SK-N-SH treated with all-trans-retinoic acid at 6 μM for 48 hours (cell line): ENCODE measurements at regions not wholly inside any gene's neighbourhood (a gene's known extent, or its start where the extent isn't known, plus 50 kb on each side); places are given as distances from the start of the nearest gene placed in this dataset.
"Not testable (repeated sequence)": the region's sequence is repeated elsewhere in the genome, so short reads cannot be mapped to it uniquely, and the experiment has no call there.

Experiments
- ATAC-seq: fragments of 200-7000 bp; cut with Tn5 transposase; 3 replicates; pipeline ENCODE4 v1.9.1; 2020; ENCODE audit warnings: mild to moderate bottlenecking, moderate library complexity
- ARNTL ChIP-seq: fragments of 450-650 bp; formaldehyde crosslinking; IDR thresholded peaks from 2 replicates; pipeline ENCODE4 v1.5.0; 2020; ENCODE audit warnings: low read depth, mild to moderate bottlenecking, moderate library complexity, borderline replicate concordance
- BACH2 ChIP-seq: fragments of 250-450 bp; sonication (Bioruptor Pico); IDR thresholded peaks from 2 replicates; pipeline ENCODE4 v1.9.0; 2021; ENCODE audit warnings: mild to moderate bottlenecking, borderline replicate concordance
- CSDC2 ChIP-seq: fragments of 250-450 bp; sonication (Bioruptor Pico); IDR thresholded peaks from 2 replicates; pipeline ENCODE4 v1.5.0; 2020; ENCODE audit warnings: mild to moderate bottlenecking, moderate library complexity
- ESRRG ChIP-seq: fragments of 250-450 bp; sonication (Bioruptor Pico); IDR thresholded peaks from 2 replicates; pipeline ENCODE4 v1.6.1; 2021; ENCODE audit warnings: mild to moderate bottlenecking
- GLIS3 ChIP-seq: fragments of 250-450 bp; sonication (Bioruptor Pico); IDR thresholded peaks from 2 replicates; pipeline ENCODE4 v1.5.0; 2020; ENCODE audit warnings: mild to moderate bottlenecking, moderate library complexity
- ISL1 ChIP-seq: fragments of 250-450 bp; sonication (Bioruptor Pico); IDR thresholded peaks from 2 replicates; pipeline ENCODE4 v2.1.2; 2022; ENCODE audit warnings: mild to moderate bottlenecking, moderate library complexity
- OSR1 ChIP-seq: fragments of 250-450 bp; sonication (Bioruptor Pico); IDR thresholded peaks from 2 replicates; pipeline ENCODE4 v1.8.0; 2022; ENCODE audit warnings: moderate library complexity, mild to moderate bottlenecking, inconsistent platforms
- RARB ChIP-seq: fragments of 250-450 bp; sonication (Bioruptor Pico); IDR thresholded peaks from 2 replicates; pipeline ENCODE4 v1.8.0; 2021; ENCODE audit warnings: mild to moderate bottlenecking, moderate library complexity
- SNAI2 ChIP-seq: fragments of 250-450 bp; sonication (Bioruptor Pico); IDR thresholded peaks from 2 replicates; pipeline ENCODE4 v1.5.0; 2020; ENCODE audit warnings: mild to moderate bottlenecking, moderate library complexity
- TCF4 ChIP-seq: fragments of 250-450 bp; sonication (Bioruptor Pico); IDR thresholded peaks from 2 replicates; pipeline ENCODE4 v1.8.0; 2021; ENCODE audit warnings: mild to moderate bottlenecking, moderate library complexity, borderline replicate concordance
- ZC3H10 ChIP-seq: fragments of 250-450 bp; sonication (Bioruptor Pico); IDR thresholded peaks from 2 replicates; pipeline ENCODE4 v1.5.1; 2021; ENCODE audit warnings: mild to moderate bottlenecking, moderate library complexity
- ZFP3 ChIP-seq: fragments of 250-450 bp; sonication (Bioruptor Pico); IDR thresholded peaks from 2 replicates; pipeline ENCODE4 v1.5.0; 2020; ENCODE audit warnings: mild to moderate bottlenecking, moderate library complexity
- ZNF565 ChIP-seq: fragments of 450-650 bp; formaldehyde crosslinking; conservative IDR thresholded peaks from 2 replicates; pipeline ENCODE4 v1.5.0; 2020; ENCODE audit warnings: low read depth, mild to moderate bottlenecking, moderate library complexity
- ZNF70 ChIP-seq: fragments of 450-650 bp; formaldehyde crosslinking; IDR thresholded peaks from 2 replicates; pipeline ENCODE4 v1.5.0; 2020; ENCODE audit warnings: mild to moderate bottlenecking, moderate library complexity
- ZNF8 ChIP-seq: fragments of 450-650 bp; formaldehyde crosslinking; IDR thresholded peaks from 2 replicates; pipeline ENCODE4 v1.5.0; 2020; ENCODE audit warnings: mild to moderate bottlenecking, moderate library complexity
- TF ChIP-seq, protein P1 (sequence below): fragments of 250-450 bp; sonication (Bioruptor Pico); IDR thresholded peaks from 2 replicates; pipeline ENCODE4 v1.5.1; 2021; ENCODE audit warnings: mild to moderate bottlenecking, moderate library complexity
- TF ChIP-seq, protein P2 (sequence below): fragments of 250-450 bp; sonication (Bioruptor Pico); IDR thresholded peaks from 2 replicates; pipeline ENCODE4 v1.5.0; 2020; ENCODE audit warnings: mild to moderate bottlenecking, moderate library complexity
- TF ChIP-seq, protein P3 (sequence below): fragments of 250-450 bp; sonication (Bioruptor Pico); IDR thresholded peaks from 2 replicates; pipeline ENCODE4 v1.5.1; 2020; ENCODE audit warnings: low read depth, mild to moderate bottlenecking, moderate library complexity
- TF ChIP-seq, protein P4 (sequence below): fragments of 250-450 bp; sonication (Bioruptor Pico); IDR thresholded peaks from 2 replicates; pipeline ENCODE4 v1.8.0; 2021; ENCODE audit warnings: low read depth, mild to moderate bottlenecking, moderate library complexity, borderline replicate concordance
- TF ChIP-seq, protein P5 (sequence below): fragments of 250-450 bp; sonication (Bioruptor Pico); IDR thresholded peaks from 2 replicates; pipeline ENCODE4 v1.8.0; 2020; ENCODE audit warnings: mild to moderate bottlenecking, moderate library complexity, borderline replicate concordance

DNA sequence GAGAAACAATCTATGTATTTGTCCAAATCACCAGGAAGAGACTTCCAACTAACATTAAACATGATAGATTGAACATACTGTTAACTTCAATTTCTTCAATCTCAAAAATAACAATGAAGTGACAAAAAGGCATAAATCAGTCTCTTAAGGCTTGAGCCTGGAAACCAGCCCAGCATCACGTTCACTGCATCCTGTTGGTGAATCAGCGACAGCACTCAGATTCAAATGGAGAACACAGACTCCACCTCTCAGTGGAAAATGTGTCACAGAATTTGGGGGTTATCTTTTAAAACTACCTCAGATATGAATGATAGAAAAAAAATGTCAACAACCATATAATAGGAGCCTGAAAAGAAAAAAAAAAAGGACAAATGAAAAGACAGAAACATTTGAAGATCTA lies 212.0 kb downstream of the MINAR1 start:
- ATAC-seq = peak; percentile 18; the same call in 1 of the 3 replicates

DNA sequence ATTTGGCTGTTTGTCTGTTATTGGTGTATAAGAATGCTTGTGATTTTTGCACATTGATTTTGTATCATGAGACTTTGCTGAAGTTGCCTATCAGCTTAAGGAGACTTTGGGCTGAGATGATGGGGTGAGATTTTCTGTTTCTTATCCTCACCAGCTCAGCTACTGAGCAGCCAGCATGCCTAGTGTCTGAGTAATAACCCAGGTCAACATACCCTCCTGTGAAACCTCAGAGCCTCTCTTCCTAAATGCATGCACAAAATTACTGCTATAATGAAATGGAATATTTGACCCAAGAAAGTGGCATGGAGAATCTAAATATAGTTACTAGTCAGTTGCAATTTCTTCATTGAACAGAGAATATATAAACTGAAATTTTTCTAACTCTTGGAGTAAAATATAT lies 220.8 kb downstream of the MINAR1 start:
- not testable (repeated sequence) for ATAC-seq

More for the DNA sequence above, 212.0 kb downstream of the MINAR1 start:
- TF ChIP-seq, protein P1, sequence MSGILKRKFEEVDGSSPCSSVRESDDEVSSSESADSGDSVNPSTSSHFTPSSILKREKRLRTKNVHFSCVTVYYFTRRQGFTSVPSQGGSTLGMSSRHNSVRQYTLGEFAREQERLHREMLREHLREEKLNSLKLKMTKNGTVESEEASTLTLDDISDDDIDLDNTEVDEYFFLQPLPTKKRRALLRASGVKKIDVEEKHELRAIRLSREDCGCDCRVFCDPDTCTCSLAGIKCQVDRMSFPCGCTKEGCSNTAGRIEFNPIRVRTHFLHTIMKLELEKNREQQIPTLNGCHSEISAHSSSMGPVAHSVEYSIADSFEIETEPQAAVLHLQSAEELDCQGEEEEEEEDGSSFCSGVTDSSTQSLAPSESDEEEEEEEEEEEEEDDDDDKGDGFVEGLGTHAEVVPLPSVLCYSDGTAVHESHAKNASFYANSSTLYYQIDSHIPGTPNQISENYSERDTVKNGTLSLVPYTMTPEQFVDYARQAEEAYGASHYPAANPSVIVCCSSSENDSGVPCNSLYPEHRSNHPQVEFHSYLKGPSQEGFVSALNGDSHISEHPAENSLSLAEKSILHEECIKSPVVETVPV (CRISPR knock-in tag) = no peak
- TF ChIP-seq, protein P2, sequence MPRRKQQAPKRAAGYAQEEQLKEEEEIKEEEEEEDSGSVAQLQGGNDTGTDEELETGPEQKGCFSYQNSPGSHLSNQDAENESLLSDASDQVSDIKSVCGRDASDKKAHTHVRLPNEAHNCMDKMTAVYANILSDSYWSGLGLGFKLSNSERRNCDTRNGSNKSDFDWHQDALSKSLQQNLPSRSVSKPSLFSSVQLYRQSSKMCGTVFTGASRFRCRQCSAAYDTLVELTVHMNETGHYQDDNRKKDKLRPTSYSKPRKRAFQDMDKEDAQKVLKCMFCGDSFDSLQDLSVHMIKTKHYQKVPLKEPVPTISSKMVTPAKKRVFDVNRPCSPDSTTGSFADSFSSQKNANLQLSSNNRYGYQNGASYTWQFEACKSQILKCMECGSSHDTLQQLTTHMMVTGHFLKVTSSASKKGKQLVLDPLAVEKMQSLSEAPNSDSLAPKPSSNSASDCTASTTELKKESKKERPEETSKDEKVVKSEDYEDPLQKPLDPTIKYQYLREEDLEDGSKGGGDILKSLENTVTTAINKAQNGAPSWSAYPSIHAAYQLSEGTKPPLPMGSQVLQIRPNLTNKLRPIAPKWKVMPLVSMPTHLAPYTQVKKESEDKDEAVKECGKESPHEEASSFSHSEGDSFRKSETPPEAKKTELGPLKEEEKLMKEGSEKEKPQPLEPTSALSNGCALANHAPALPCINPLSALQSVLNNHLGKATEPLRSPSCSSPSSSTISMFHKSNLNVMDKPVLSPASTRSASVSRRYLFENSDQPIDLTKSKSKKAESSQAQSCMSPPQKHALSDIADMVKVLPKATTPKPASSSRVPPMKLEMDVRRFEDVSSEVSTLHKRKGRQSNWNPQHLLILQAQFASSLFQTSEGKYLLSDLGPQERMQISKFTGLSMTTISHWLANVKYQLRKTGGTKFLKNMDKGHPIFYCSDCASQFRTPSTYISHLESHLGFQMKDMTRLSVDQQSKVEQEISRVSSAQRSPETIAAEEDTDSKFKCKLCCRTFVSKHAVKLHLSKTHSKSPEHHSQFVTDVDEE = no peak
- no peak for TF ChIP-seq GLIS3 (CRISPR knock-in tag)
- TF ChIP-seq ARNTL (CRISPR knock-in tag) = no peak
- no peak for TF ChIP-seq BACH2 (CRISPR knock-in tag)
- TF ChIP-seq ZNF8 (CRISPR knock-in tag) = no peak
- TF ChIP-seq CSDC2 (CRISPR knock-in tag) = no peak
- TF ChIP-seq ISL1 (CRISPR knock-in tag) = no peak
- TF ChIP-seq ZNF565 (CRISPR knock-in tag) = no peak
- TF ChIP-seq, protein P3, sequence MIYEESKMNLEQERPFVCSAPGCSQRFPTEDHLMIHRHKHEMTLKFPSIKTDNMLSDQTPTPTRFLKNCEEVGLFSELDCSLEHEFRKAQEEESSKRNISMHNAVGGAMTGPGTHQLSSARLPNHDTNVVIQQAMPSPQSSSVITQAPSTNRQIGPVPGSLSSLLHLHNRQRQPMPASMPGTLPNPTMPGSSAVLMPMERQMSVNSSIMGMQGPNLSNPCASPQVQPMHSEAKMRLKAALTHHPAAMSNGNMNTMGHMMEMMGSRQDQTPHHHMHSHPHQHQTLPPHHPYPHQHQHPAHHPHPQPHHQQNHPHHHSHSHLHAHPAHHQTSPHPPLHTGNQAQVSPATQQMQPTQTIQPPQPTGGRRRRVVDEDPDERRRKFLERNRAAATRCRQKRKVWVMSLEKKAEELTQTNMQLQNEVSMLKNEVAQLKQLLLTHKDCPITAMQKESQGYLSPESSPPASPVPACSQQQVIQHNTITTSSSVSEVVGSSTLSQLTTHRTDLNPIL (CRISPR knock-in tag) = no peak
- no peak for TF ChIP-seq TCF4 (CRISPR knock-in tag)
- TF ChIP-seq, protein P4, sequence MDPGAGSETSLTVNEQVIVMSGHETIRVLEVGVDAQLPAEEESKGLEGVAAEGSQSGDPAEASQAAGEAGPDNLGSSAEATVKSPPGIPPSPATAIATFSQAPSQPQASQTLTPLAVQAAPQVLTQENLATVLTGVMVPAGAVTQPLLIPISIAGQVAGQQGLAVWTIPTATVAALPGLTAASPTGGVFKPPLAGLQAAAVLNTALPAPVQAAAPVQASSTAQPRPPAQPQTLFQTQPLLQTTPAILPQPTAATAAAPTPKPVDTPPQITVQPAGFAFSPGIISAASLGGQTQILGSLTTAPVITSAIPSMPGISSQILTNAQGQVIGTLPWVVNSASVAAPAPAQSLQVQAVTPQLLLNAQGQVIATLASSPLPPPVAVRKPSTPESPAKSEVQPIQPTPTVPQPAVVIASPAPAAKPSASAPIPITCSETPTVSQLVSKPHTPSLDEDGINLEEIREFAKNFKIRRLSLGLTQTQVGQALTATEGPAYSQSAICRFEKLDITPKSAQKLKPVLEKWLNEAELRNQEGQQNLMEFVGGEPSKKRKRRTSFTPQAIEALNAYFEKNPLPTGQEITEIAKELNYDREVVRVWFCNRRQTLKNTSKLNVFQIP = no peak
- TF ChIP-seq SNAI2 = no peak
- TF ChIP-seq ZNF70 = no peak
- TF ChIP-seq, all 23 proteins: peak for 0

DNA sequence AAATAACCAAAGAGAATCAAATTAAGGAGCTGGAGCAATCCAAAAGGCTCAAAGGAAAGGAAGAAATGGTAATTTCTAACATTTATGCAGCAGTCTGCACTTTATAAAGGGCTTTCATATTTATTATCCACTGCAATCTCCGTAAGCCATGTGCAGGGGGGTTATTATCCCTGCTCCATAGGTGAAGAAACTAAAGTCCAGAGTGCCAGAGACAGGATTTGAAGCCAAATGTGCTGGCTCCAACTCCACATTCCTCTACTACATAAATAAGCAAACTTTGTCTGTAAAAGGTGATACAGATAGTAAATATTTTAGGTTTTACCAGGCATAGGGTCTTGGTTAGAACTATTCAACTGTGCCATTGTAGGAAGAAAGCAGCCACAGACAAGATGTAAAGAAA lies 221.4 kb downstream of the MINAR1 start:
- no peak for ATAC-seq
- TF ChIP-seq, protein P2 = no peak
- TF ChIP-seq, protein P5, sequence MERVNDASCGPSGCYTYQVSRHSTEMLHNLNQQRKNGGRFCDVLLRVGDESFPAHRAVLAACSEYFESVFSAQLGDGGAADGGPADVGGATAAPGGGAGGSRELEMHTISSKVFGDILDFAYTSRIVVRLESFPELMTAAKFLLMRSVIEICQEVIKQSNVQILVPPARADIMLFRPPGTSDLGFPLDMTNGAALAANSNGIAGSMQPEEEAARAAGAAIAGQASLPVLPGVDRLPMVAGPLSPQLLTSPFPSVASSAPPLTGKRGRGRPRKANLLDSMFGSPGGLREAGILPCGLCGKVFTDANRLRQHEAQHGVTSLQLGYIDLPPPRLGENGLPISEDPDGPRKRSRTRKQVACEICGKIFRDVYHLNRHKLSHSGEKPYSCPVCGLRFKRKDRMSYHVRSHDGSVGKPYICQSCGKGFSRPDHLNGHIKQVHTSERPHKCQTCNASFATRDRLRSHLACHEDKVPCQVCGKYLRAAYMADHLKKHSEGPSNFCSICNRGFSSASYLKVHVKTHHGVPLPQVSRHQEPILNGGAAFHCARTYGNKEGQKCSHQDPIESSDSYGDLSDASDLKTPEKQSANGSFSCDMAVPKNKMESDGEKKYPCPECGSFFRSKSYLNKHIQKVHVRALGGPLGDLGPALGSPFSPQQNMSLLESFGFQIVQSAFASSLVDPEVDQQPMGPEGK (CRISPR knock-in tag) = no peak
- TF ChIP-seq ISL1 (CRISPR knock-in tag) (no peak), ZNF70 (no peak), TCF4 (CRISPR knock-in tag) (no peak), RARB (no peak), ZFP3 (CRISPR knock-in tag) (no peak), OSR1 (CRISPR knock-in tag) (no peak), SNAI2 (no peak), GLIS3 (CRISPR knock-in tag) (no peak), ARNTL (CRISPR knock-in tag) (no peak), ZNF565 (CRISPR knock-in tag) (no peak), CSDC2 (CRISPR knock-in tag) (no peak), ZNF8 (CRISPR knock-in tag) (no peak), ZC3H10 (CRISPR knock-in tag) (no peak), ESRRG (no peak)
- TF ChIP-seq, all 23 proteins: peak for 0
